BLaER1 treated with 17β-estradiol and CSF1 and Interleukin-3, amounts not matched to agents 10 nM and 100 nM (cell line): ENCODE measurements at regions not wholly inside any gene's neighbourhood (a gene's known extent, or its start where the extent isn't known, plus 50 kb on each side); places are given as distances from the start of the nearest gene placed in this dataset.

Source experiments
- H3K27ac ChIP-seq, 11 experiments: shearing (Covaris generic); formaldehyde crosslinking; 2 replicates each; pipeline ENCODE4 v1.8.1; 2022
- H3K27me3 ChIP-seq, 11 experiments: shearing (Covaris generic); formaldehyde crosslinking; 2 replicates each; pipeline ENCODE4 v1.8.1; 2022
- H3K36me3 ChIP-seq, 11 experiments: shearing (Covaris generic); formaldehyde crosslinking; 2 replicates each; pipeline ENCODE4 v1.8.1; 2022
- H3K4me1 ChIP-seq, 10 experiments: shearing (Covaris generic); formaldehyde crosslinking; 2 replicates each; pipeline ENCODE4 v1.8.1; 2022
- H3K4me2 ChIP-seq, 11 experiments: shearing (Covaris generic); formaldehyde crosslinking; 2 replicates each; pipeline ENCODE4 v1.8.1; 2022
- H3K4me3 ChIP-seq, 10 experiments: shearing (Covaris generic); formaldehyde crosslinking; 2 replicates each; pipeline ENCODE4 v1.8.1; 2022
- H3K9ac ChIP-seq, 11 experiments: shearing (Covaris generic); formaldehyde crosslinking; 2 replicates each; pipeline ENCODE4 v1.8.1; 2022
- H3K9me3 ChIP-seq, 11 experiments: shearing (Covaris generic); formaldehyde crosslinking; replicated peaks in 1 of 11; 2 replicates each; pipeline ENCODE4 v1.8.1; 2022
- H4K20me1 ChIP-seq, 11 experiments: shearing (Covaris generic); formaldehyde crosslinking; 2 replicates each; pipeline ENCODE4 v1.8.1; 2022
- Cebpa-rat ChIP-seq, 11 experiments: shearing (Covaris generic); IDR thresholded peaks; 2 replicates each; pipeline ENCODE4 v1.8.1; 2022

GRCh38 chr10:23870651-23871610, 338.0 kb upstream of the KIAA1217 start:
- peak overlapping the region; percentile 59 to 93 (median 75) for H3K4me2 ChIP-seq
- peak in 1 of 11 experiments; percentile 19; a peak in 2 of 22 replicates for TF ChIP-seq Cebpa-rat (IDR thresholded peaks at IDR 0.05)
- H3K27me3 ChIP-seq: no peaks in the 10 kb centered on the region
- H3K9me3 ChIP-seq: peaks cover 0 to 44% (median 30%) of the 10 kb centered on the region in 11 experiments; a peak in 20 of 22 replicates
- H3K4me3 ChIP-seq: peak overlapping the region in 2 of 10 experiments; percentile 23 to 37; a peak in 6 of 20 replicates
- peaks cover 0 to 6% (median 0%) of the 10 kb centered on the region in 11 experiments; a peak in 1 of 22 replicates for H3K36me3 ChIP-seq
- peak overlapping the region in 8 of 11 experiments; percentile 62 to 76 (median 67); a peak in 17 of 22 replicates for H3K9ac ChIP-seq
- H4K20me1 ChIP-seq: no peaks in the 10 kb centered on the region
- peaks cover 27 to 59% (median 43%) of the 10 kb centered on the region in 10 experiments for H3K4me1 ChIP-seq
- peak overlapping the region in 10 of 11 experiments; percentile 15 to 94 (median 86); a peak in 19 of 22 replicates for H3K27ac ChIP-seq

DNA sequence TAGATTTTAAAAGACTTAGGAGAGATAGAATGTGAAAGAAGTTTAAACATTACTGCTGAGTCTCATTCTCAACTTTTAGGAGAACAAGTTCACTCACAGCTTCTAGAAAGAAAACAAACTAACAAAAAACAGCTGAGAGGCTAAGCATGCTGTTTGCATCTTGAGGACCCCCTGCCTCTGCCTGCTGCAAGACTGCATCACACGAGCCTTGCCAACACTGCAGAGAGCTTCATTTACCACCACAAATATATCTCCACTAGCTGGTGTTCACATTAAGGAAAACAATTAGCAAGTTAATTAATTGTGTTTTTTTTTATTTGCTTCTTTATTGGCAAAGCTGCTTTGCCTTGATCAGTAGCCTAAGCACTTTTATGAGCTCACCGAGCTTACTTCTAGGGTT, 336.6 kb upstream of the KIAA1217 start:
- no peaks in the 10 kb centered on the region for H4K20me1 ChIP-seq
- H3K9me3 ChIP-seq: peaks cover 0 to 44% (median 30%) of the 10 kb centered on the region in 11 experiments; a peak in 20 of 22 replicates
- no peak for TF ChIP-seq Cebpa-rat (IDR thresholded peaks at IDR 0.05)
- peak overlapping the region in 1 of 11 experiments; percentile 56; a peak in 1 of 22 replicates for H3K9ac ChIP-seq
- H3K36me3 ChIP-seq: peaks cover 0 to 6% (median 0%) of the 10 kb centered on the region in 11 experiments; a peak in 1 of 22 replicates
- H3K27me3 ChIP-seq: no peaks in the 10 kb centered on the region
- H3K27ac ChIP-seq: peak overlapping the region in 8 of 11 experiments; percentile 83 to 94 (median 88); a peak in 15 of 22 replicates
- peaks cover 27 to 59% (median 43%) of the 10 kb centered on the region in 10 experiments for H3K4me1 ChIP-seq
- H3K4me2 ChIP-seq: peak overlapping the region; percentile 59 to 93 (median 75); a peak in 19 of 22 replicates
- no peak overlapping the region; a peak in 1 of 20 replicates for H3K4me3 ChIP-seq

DNA sequence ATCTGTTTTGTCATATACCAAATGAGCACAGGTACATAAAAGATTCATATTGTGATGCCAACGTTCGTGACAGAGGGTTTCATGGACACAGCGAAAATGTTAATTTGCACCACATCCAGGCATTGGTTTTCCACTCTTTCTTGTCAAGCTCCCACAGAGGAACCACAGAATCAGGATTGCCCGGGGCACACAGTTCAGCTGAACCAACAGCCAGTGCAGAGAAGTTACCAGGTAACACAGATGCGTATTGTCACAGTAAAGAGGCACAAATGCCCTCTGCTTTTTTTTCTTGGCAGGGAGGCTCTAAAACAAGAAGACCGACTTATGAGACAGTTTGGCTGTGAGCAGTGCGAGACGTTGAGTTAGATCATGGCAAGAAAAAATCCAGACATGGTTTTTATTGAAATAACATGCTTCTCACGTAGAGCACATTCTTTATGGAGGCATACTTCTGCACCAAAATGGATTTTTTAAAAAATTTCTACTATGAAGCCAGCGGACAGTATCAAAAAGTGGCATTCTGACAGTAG, 331.1 kb upstream of the KIAA1217 start:
- no peak for TF ChIP-seq Cebpa-rat (IDR thresholded peaks at IDR 0.05)

GRCh38 chr10:23884670-23885069, 324.3 kb upstream of the KIAA1217 start:
- TF ChIP-seq Cebpa-rat (IDR thresholded peaks at IDR 0.05): no peak
- H3K9me3 ChIP-seq: peaks cover 0 to 10% (median 4%) of the 10 kb centered on the region in 11 experiments; a peak in 5 of 22 replicates
- H3K4me2 ChIP-seq: no peak overlapping the region
- H3K9ac ChIP-seq: no peak overlapping the region
- H3K36me3 ChIP-seq: no peaks in the 10 kb centered on the region
- H3K27ac ChIP-seq: no peak overlapping the region
- no peaks in the 10 kb centered on the region for H4K20me1 ChIP-seq
- no peak overlapping the region for H3K4me3 ChIP-seq
- H3K27me3 ChIP-seq: no peaks in the 10 kb centered on the region
- H3K4me1 ChIP-seq: peaks cover 0 to 20% (median 10%) of the 10 kb centered on the region in 10 experiments; a peak in 15 of 20 replicates

More for the DNA sequence above, 331.1 kb upstream of the KIAA1217 start:
- Histone ChIP-seq H3K9me3 (peaks cover 0 to 25% (median 17%) of the 10 kb centered on the region in 11 experiments; a peak in 14 of 22 replicates), H3K4me2 (no peak overlapping the region), H3K9ac (no peak overlapping the region), H4K20me1 (no peaks in the 10 kb centered on the region), H3K27me3 (no peaks in the 10 kb centered on the region), H3K4me1 (peaks cover 0 to 8% (median under 1%) of the 10 kb centered on the region in 10 experiments; a peak in 11 of 20 replicates), H3K27ac (no peak overlapping the region), H3K4me3 (no peak overlapping the region), H3K36me3 (no peaks in the 10 kb centered on the region)

GRCh38 chr10:23885853-23886252, 323.1 kb upstream of the KIAA1217 start:
- peak overlapping the region in 10 of 11 experiments; percentile 6 to 61 (median 49); a peak in 19 of 22 replicates for H3K4me2 ChIP-seq
- no peak overlapping the region for H3K4me3 ChIP-seq
- H3K9ac ChIP-seq: no peak overlapping the region
- H3K27ac ChIP-seq: 0 out of 22 replicates have a peak overlapping the region, but pooled peaks of 1 of the 11 experiments have one; percentile 5
- H3K9me3 ChIP-seq: peaks cover 0 to 13% (median 4%) of the 10 kb centered on the region in 11 experiments; a peak in 6 of 22 replicates
- TF ChIP-seq Cebpa-rat (IDR thresholded peaks at IDR 0.05): no peak
- H4K20me1 ChIP-seq: no peaks in the 10 kb centered on the region
- H3K27me3 ChIP-seq: no peaks in the 10 kb centered on the region
- H3K36me3 ChIP-seq: no peaks in the 10 kb centered on the region
- H3K4me1 ChIP-seq: peaks cover 0 to 20% (median 10%) of the 10 kb centered on the region in 10 experiments; a peak in 15 of 20 replicates

DNA sequence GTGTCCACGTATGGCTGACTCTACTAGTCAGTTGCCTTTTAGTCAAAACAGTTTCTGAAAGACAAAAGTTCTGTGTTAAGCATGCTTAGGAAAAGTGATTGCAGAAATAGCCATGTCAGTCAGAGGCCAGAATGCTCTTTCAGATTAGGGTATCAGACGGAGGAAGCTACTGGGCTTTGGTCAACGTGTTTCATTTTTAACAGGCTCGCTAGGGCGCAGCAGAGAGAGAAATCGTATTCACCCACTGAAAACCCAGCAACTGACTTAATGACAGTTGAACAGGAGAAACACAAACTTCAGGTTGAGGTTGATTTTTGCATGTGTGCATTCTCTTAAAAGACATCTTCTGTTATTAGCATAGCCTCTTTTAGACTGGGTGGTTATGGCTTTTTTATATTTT, 322.6 kb upstream of the KIAA1217 start:
- Histone ChIP-seq H3K4me3 (no peak overlapping the region), H3K4me2 (peak overlapping the region; percentile 6 to 61 (median 48); a peak in 20 of 22 replicates), H3K4me1 (peaks cover 0 to 23% (median 12%) of the 10 kb centered on the region in 10 experiments; a peak in 15 of 20 replicates), H3K9me3 (peaks cover 0 to 18% (median 6%) of the 10 kb centered on the region in 11 experiments; a peak in 9 of 22 replicates), H4K20me1 (no peaks in the 10 kb centered on the region), H3K27me3 (no peaks in the 10 kb centered on the region), H3K27ac (0 out of 22 replicates have a peak overlapping the region, but pooled peaks of 1 of the 11 experiments have one; percentile 5), H3K36me3 (no peaks in the 10 kb centered on the region), H3K9ac (no peak overlapping the region)
- TF ChIP-seq Cebpa-rat (IDR thresholded peaks at IDR 0.05): no peak

DNA sequence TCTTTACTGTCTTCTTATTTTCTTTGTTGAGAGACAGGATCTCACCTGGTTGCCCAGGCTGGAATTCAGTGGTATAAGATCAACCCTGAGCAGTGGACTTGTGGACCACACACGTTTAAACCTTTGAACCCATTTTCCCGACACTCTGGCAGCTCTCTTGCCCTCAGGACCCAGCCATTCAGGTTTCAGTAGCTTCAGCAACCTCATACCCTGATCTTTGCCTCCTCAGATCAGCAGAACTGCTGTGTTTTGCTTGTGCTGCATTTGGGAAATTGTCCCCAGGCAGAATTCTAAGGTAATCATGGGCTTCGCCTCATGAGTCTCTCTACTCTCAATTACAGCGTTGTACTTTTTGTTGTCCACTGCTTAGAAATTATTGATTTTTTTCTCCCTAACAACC, 317.6 kb upstream of the KIAA1217 start:
- H3K4me2 ChIP-seq: peak overlapping the region in 2 of 11 experiments; percentile 13 to 35; a peak in 4 of 22 replicates
- no peaks in the 10 kb centered on the region for H3K36me3 ChIP-seq
- H4K20me1 ChIP-seq: no peaks in the 10 kb centered on the region
- no peak for TF ChIP-seq Cebpa-rat (IDR thresholded peaks at IDR 0.05)
- H3K4me3 ChIP-seq: no peak overlapping the region
- peaks cover 0 to 21% (median 12%) of the 10 kb centered on the region in 11 experiments; a peak in 8 of 22 replicates for H3K9me3 ChIP-seq
- peak overlapping the region in 2 of 11 experiments; percentile 5 to 42; a peak in 2 of 22 replicates for H3K27ac ChIP-seq
- H3K9ac ChIP-seq: no peak overlapping the region
- H3K4me1 ChIP-seq: peaks cover 5 to 26% (median 15%) of the 10 kb centered on the region in 10 experiments; a peak in 17 of 20 replicates
- H3K27me3 ChIP-seq: no peaks in the 10 kb centered on the region

GRCh38 chr10:23892296-23892695, 316.6 kb upstream of the KIAA1217 start:
- Histone ChIP-seq H3K36me3 (no peaks in the 10 kb centered on the region), H3K9ac (peak overlapping the region in 3 of 11 experiments; percentile 0 to 47 (median 2); a peak in 4 of 22 replicates), H3K27me3 (no peaks in the 10 kb centered on the region), H3K9me3 (peaks cover 0 to 31% (median 14%) of the 10 kb centered on the region in 11 experiments; a peak in 9 of 22 replicates), H4K20me1 (no peaks in the 10 kb centered on the region), H3K4me2 (peak overlapping the region; percentile 2 to 75 (median 53); a peak in 19 of 22 replicates), H3K27ac (peak overlapping the region in 8 of 11 experiments; percentile 23 to 70 (median 52); a peak in 15 of 22 replicates), H3K4me3 (peak overlapping the region in 2 of 10 experiments; percentile 19 to 42; a peak in 2 of 20 replicates), H3K4me1 (peaks cover 5 to 19% (median 12%) of the 10 kb centered on the region in 10 experiments; a peak in 15 of 20 replicates)
- TF ChIP-seq Cebpa-rat (IDR thresholded peaks at IDR 0.05): no peak
